Vagina (tissue), 2 donors: ENCODE measurements at regions not wholly inside any gene's neighbourhood (a gene's known extent, or its start where the extent isn't known, plus 50 kb on each side); places are given as distances from the start of the nearest gene placed in this dataset.

ENCODE experiments used
- CTCF ChIP-seq, 3 experiments: fragments of 450-650 bp in 2 of 3; fragments of 200-600 bp in 1 of 3; sonication (generic) in 1 of 3; IDR thresholded peaks; one replicate each; pipeline ENCODE4 v1.5.1; 2017 to 2019; ENCODE audit warnings: antibody characterized with exemption in 3 of 3, mild to moderate bottlenecking in 2 of 3, moderate library complexity in 2 of 3
- POLR2A ChIP-seq, 2 donors: fragments of 450-650 bp; IDR thresholded peaks; one replicate each; pipeline ENCODE4 v1.6.1; 2017; ENCODE audit warnings: antibody characterized with exemption in 2 of 2, mild to moderate bottlenecking in 2 of 2, moderate library complexity in 2 of 2

GRCh38 chr2:33927756-33928155, 328.7 kb upstream of the FAM98A start:
- TF ChIP-seq POLR2A (IDR thresholded peaks at IDR 0.05) (no peak), CTCF (IDR thresholded peaks at IDR 0.05) (no peak)
